Prostate gland (tissue), 2 donors: ENCODE measurements at regions not wholly inside any gene's neighbourhood (a gene's known extent, or its start where the extent isn't known, plus 50 kb on each side); places are given as distances from the start of the nearest gene placed in this dataset.
A peak's percentile ranks its signal among the peaks of the same experiment; 100 is the strongest.

Experiments used
- DNase-seq: peaks from one replicate; pipeline ENCODE4 v3.0.0-alpha.2; 2019; ENCODE audit warnings: low spot score
- H3K27ac ChIP-seq, 2 donors: fragments of 200-600 bp; sonication (generic); 2 replicates each; pipeline ENCODE4 v1.5.1; 2017 to 2019
- H3K27me3 ChIP-seq: fragments of 200-600 bp; sonication (generic); replicated peaks from 2 replicates; pipeline ENCODE4 v1.5.1; 2019; ENCODE audit not compliant: insufficient read depth
- H3K36me3 ChIP-seq, 2 donors: fragments of 200-600 bp; sonication (generic); 1 replicate in 1 of 2; 2 replicates in 1 of 2; pipeline versions ENCODE4 v1.5.1 to v1.8.1; 2017 to 2019
- H3K4me1 ChIP-seq: fragments of 200-600 bp; sonication (generic); replicated peaks from 2 replicates; pipeline ENCODE4 v1.5.1; 2019
- H3K4me3 ChIP-seq, 2 donors: fragments of 200-600 bp; sonication (generic); 2 replicates each; pipeline ENCODE4 v1.5.1; 2017 to 2019
- H3K9me3 ChIP-seq: fragments of 200-600 bp; sonication (generic); 2 replicates; pipeline ENCODE4 v1.5.1; 2017
- CTCF ChIP-seq, 4 experiments: fragments of 200-600 bp in 2 of 4; fragments of 450-650 bp in 2 of 4; sonication (generic) in 2 of 4; IDR thresholded peaks; 1 replicate in 3 of 4; 2 replicates in 1 of 4; pipeline ENCODE4 v1.5.1; 2016 to 2019; ENCODE audit warnings: antibody characterized with exemption in 4 of 4, mild to moderate bottlenecking in 2 of 4, moderate library complexity in 2 of 4
- POLR2A ChIP-seq: fragments of 450-650 bp; IDR thresholded peaks from one replicate; pipeline ENCODE4 v1.6.1; 2016; ENCODE audit warnings: antibody characterized with exemption, mild to moderate bottlenecking
- POLR2AphosphoS5 ChIP-seq: sonication (generic); formaldehyde crosslinking; IDR thresholded peaks from one replicate; pipeline ENCODE4 v1.6.1; 2017; ENCODE audit warnings: antibody characterized with exemption
- WGBS: methylation state at CpG from one replicate; pipeline ENCODE4 v1.1.5; 2018; 5-methylcytosine and 5-hydroxymethylcytosine counted together
- intact Hi-C: fragments of 100-400 bp; cut with DNase I; formaldehyde crosslinking; loops from one replicate; pipeline ENCODE4 v1.14.2; 2022

GRCh38 chr6:138017166-138017757 is 90.0 kb downstream of the PERP start:
- Histone ChIP-seq H3K4me1 (no peaks in the 10 kb centered on the region), H3K9me3 (no peaks in the 10 kb centered on the region), H3K27ac (no peak overlapping the region), H3K36me3 (no peaks in the 10 kb centered on the region), H3K27me3 (no peaks in the 10 kb centered on the region), H3K4me3 (no peak overlapping the region)
- intact Hi-C loops: no loop called here
- DNase-seq: no peak
- no peak for TF ChIP-seq POLR2AphosphoS5
- TF ChIP-seq POLR2A: no peak
- no peak for TF ChIP-seq CTCF (IDR thresholded peaks at IDR 0.05)

- TF ChIP-seq POLR2AphosphoS5: no peak
- TF ChIP-seq POLR2A: no peak
- no peak for TF ChIP-seq CTCF (IDR thresholded peaks at IDR 0.05)
- Histone ChIP-seq H3K27me3 (no peaks in the 10 kb centered on the region), H3K36me3 (no peaks in the 10 kb centered on the region), H3K27ac (no peak overlapping the region), H3K4me1 (no peaks in the 10 kb centered on the region), H3K9me3 (no peaks in the 10 kb centered on the region), H3K4me3 (no peak overlapping the region)
- intact Hi-C loops: no loop called here
- no peak for DNase-seq
These were observed 88.9 kb downstream of the PERP start for GRCh38 chr6:138018297-138018696.

GRCh38 chr6:138025528-138025978 is 81.7 kb downstream of the PERP start:
- TF ChIP-seq POLR2AphosphoS5: no peak
- TF ChIP-seq POLR2A: no peak
- no peak for TF ChIP-seq CTCF (IDR thresholded peaks at IDR 0.05)
- Histone ChIP-seq H3K27me3 (no peaks in the 10 kb centered on the region), H3K9me3 (no peaks in the 10 kb centered on the region), H3K4me3 (no peak overlapping the region), H3K36me3 (no peaks in the 10 kb centered on the region), H3K4me1 (no peaks in the 10 kb centered on the region), H3K27ac (no peak overlapping the region)
- DNase-seq: no peak
- whole genome bisulfite sequencing: 97% methylated on average over 2 of the region's 2 CpGs
- intact Hi-C loops: no loop called here

- intact Hi-C loops: no loop called here
- DNase-seq: peak; percentile 26
- H3K4me1 ChIP-seq: no peaks in the 10 kb centered on the region
- H3K27ac ChIP-seq: no peak overlapping the region
- no peaks in the 10 kb centered on the region for H3K27me3 ChIP-seq
- no peaks in the 10 kb centered on the region for H3K9me3 ChIP-seq
- 75% methylated on average over 3 of the region's 3 CpGs for WGBS
- no peak overlapping the region for H3K4me3 ChIP-seq
- no peaks in the 10 kb centered on the region for H3K36me3 ChIP-seq
- TF ChIP-seq POLR2A (no peak), POLR2AphosphoS5 (peak; percentile 30)
These were observed 80.9 kb downstream of the PERP start for GRCh38 chr6:138026342-138026741.

- DNase-seq: no peak
- no peak overlapping the region for H3K4me3 ChIP-seq
- no peak overlapping the region for H3K27ac ChIP-seq
- H3K27me3 ChIP-seq: no peaks in the 10 kb centered on the region
- no peaks in the 10 kb centered on the region for H3K4me1 ChIP-seq
- TF ChIP-seq POLR2A: no peak
- no peak for TF ChIP-seq POLR2AphosphoS5
- no peak for TF ChIP-seq CTCF (IDR thresholded peaks at IDR 0.05)
- intact Hi-C loops: no loop called here
- H3K9me3 ChIP-seq: no peaks in the 10 kb centered on the region
- H3K36me3 ChIP-seq: no peaks in the 10 kb centered on the region
- 73% methylated on average over 6 of the region's 6 CpGs for WGBS
These were observed 78.3 kb downstream of the PERP start for GRCh38 chr6:138028893-138029292.
